ENCODE measurements at regions not wholly inside any gene's neighbourhood (a gene's known extent, or its start where the extent isn't known, plus 50 kb on each side); places are given as distances from the start of the nearest gene placed in this dataset.

- TF ChIP-seq CTCF (IDR thresholded peaks at IDR 0.05; ENCODE audit: extremely low read depth in 1 of 2, insufficient read depth in 1 of 2, low read depth in 1 of 2, low read length in 2 of 2) (no peak), POLR2A (IDR thresholded peaks at IDR 0.05; ENCODE audit: low read depth, low read length) (no peak)
Observed at GRCh38 chr2:117056376-117056748, 758.1 kb upstream of the DDX18 start.
